ENCODE measurements at regions not wholly inside any gene's neighbourhood (a gene's known extent, or its start where the extent isn't known, plus 50 kb on each side); places are given as distances from the start of the nearest gene placed in this dataset.

GRCh38 chr18:76080430-76080829 lies 414.6 kb downstream of the ZNF516 start:
- Histone ChIP-seq H3K4me3 (ENCODE audit: control insufficient read depth in 1 of 7, extremely low read depth in 1 of 7, insufficient read depth in 4 of 7, low read depth in 2 of 7, low read length in 6 of 7) (no peak overlapping the region), H3K4me1 (ENCODE audit: control extremely low read depth in 1 of 4, control insufficient read depth in 4 of 4, insufficient read depth in 4 of 4, low read length in 3 of 4) (no peaks in the 10 kb centered on the region), H3K27me3 (replicated peaks in 2 of 5; ENCODE audit: control insufficient read depth in 4 of 5, insufficient read depth in 5 of 5, low read length in 4 of 5) (no peaks in the 10 kb centered on the region), H3K36me3 (ENCODE audit: control insufficient read depth in 4 of 4, insufficient read depth in 4 of 4, low read length in 3 of 4) (no peaks in the 10 kb centered on the region), H3K9me3 (ENCODE audit: control extremely low read depth in 1 of 5, control insufficient read depth in 4 of 5, insufficient read depth in 2 of 5, low read depth in 1 of 5, low read length in 4 of 5) (peaks cover 0 to 3% (median 0%) of the 10 kb centered on the region in 5 experiments), H3K27ac (ENCODE audit: insufficient read depth in 1 of 2, low read depth in 1 of 2, low read length in 2 of 2, poor library complexity in 1 of 2, severe bottlenecking in 2 of 2) (no peak overlapping the region)
- DNase-seq: no peak
- WGBS (ENCODE audit: insufficient coverage): 98% methylated on average over 4 of the region's 9 CpGs
- ChIA-PET CTCF (no interaction called here), POLR2A (no interaction called here)

DNA sequence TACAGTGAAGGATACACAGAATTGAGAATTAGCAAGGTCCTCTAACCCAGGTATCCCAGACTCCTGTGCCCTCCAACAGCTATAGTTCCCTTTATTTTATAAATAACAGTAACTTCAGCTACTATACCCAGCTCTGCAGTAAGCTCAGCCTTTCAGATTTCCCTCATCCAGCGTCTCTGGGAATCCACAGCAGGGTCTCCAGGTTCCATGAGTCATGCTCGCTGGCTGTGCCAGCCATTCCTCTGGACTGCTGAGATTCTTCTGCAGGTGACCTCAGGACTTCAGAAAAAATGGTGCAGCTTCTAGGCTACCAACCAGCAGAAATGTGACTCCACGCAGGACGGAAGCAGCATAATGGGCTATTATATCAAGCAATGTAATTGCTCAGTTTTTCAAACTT lies 419.3 kb downstream of the ZNF516 start:
- Histone ChIP-seq H3K4me1 (ENCODE audit: control extremely low read depth in 1 of 4, control insufficient read depth in 4 of 4, insufficient read depth in 4 of 4, low read length in 3 of 4) (no peaks in the 10 kb centered on the region), H3K36me3 (ENCODE audit: control insufficient read depth in 4 of 4, insufficient read depth in 4 of 4, low read length in 3 of 4) (no peaks in the 10 kb centered on the region), H3K9me3 (ENCODE audit: control extremely low read depth in 1 of 5, control insufficient read depth in 4 of 5, insufficient read depth in 2 of 5, low read depth in 1 of 5, low read length in 4 of 5) (no peaks in the 10 kb centered on the region), H3K27me3 (replicated peaks in 2 of 5; ENCODE audit: control insufficient read depth in 4 of 5, insufficient read depth in 5 of 5, low read length in 4 of 5) (no peaks in the 10 kb centered on the region), H3K4me3 (ENCODE audit: control insufficient read depth in 1 of 7, extremely low read depth in 1 of 7, insufficient read depth in 4 of 7, low read depth in 2 of 7, low read length in 6 of 7) (no peak overlapping the region), H3K27ac (ENCODE audit: insufficient read depth in 1 of 2, low read depth in 1 of 2, low read length in 2 of 2, poor library complexity in 1 of 2, severe bottlenecking in 2 of 2) (no peak overlapping the region)
- DNase-seq: no peak
- 100% methylated on average over 4 of the region's 4 CpGs for WGBS (ENCODE audit: insufficient coverage)
- ChIA-PET POLR2A (no interaction called here), CTCF (no interaction called here)

GRCh38 chr18:76064998-76065397 lies 430.0 kb downstream of the ZNF516 start:
- CTCF ChIA-PET: no interaction called here
- WGBS (ENCODE audit: insufficient coverage): 39% methylated on average over 6 of the region's 6 CpGs

DNA sequence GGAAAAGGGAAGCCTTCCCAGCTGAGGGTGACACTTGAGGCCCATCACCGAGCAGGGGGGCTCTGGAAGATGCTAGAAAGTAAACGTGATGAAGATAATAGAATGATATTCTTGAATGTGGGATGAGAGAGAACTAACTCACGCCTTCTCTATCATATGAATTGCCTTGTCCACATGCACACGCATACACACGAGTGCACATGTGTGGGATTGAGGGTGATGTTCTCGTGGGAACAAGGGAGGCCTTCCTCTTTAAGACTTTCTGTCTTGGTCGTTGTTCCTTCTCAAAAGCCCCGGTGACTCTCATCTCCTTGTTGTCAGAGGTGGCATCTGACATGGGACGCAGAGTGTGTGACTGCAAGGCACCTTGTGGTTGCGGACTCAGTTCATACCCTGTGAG lies 436.9 kb downstream of the ZNF516 start:
- ChIA-PET CTCF (no interaction called here), POLR2A (no interaction called here)
- DNase-seq: no peak
- no peak overlapping the region for H3K4me3 ChIP-seq (ENCODE audit: control insufficient read depth in 1 of 7, extremely low read depth in 1 of 7, insufficient read depth in 4 of 7, low read depth in 2 of 7, low read length in 6 of 7)
- H3K4me1 ChIP-seq (ENCODE audit: control extremely low read depth in 1 of 4, control insufficient read depth in 4 of 4, insufficient read depth in 4 of 4, low read length in 3 of 4): no peaks in the 10 kb centered on the region
- no peaks in the 10 kb centered on the region for H3K36me3 ChIP-seq (ENCODE audit: control insufficient read depth in 4 of 4, insufficient read depth in 4 of 4, low read length in 3 of 4)
- no peak overlapping the region for H3K27ac ChIP-seq (ENCODE audit: insufficient read depth in 1 of 2, low read depth in 1 of 2, low read length in 2 of 2, poor library complexity in 1 of 2, severe bottlenecking in 2 of 2)
- no peaks in the 10 kb centered on the region for H3K9me3 ChIP-seq (ENCODE audit: control extremely low read depth in 1 of 5, control insufficient read depth in 4 of 5, insufficient read depth in 2 of 5, low read depth in 1 of 5, low read length in 4 of 5)
- no peaks in the 10 kb centered on the region for H3K27me3 ChIP-seq (replicated peaks in 2 of 5; ENCODE audit: control insufficient read depth in 4 of 5, insufficient read depth in 5 of 5, low read length in 4 of 5)
- WGBS (ENCODE audit: insufficient coverage): 95% methylated on average over 5 of the region's 10 CpGs

More at GRCh38 chr18:76064998-76065397, 430.0 kb downstream of the ZNF516 start:
- peaks cover 0 to 1% (median 0%) of the 10 kb centered on the region in 5 experiments for H3K9me3 ChIP-seq (ENCODE audit: control extremely low read depth in 1 of 5, control insufficient read depth in 4 of 5, insufficient read depth in 2 of 5, low read depth in 1 of 5, low read length in 4 of 5)
- H3K27me3 ChIP-seq (replicated peaks in 2 of 5; ENCODE audit: control insufficient read depth in 4 of 5, insufficient read depth in 5 of 5, low read length in 4 of 5): no peaks in the 10 kb centered on the region
- no peaks in the 10 kb centered on the region for H3K36me3 ChIP-seq (ENCODE audit: control insufficient read depth in 4 of 4, insufficient read depth in 4 of 4, low read length in 3 of 4)
- POLR2A ChIA-PET: no interaction called here
- H3K4me1 ChIP-seq (ENCODE audit: control extremely low read depth in 1 of 4, control insufficient read depth in 4 of 4, insufficient read depth in 4 of 4, low read length in 3 of 4): no peaks in the 10 kb centered on the region
- no peak overlapping the region for H3K4me3 ChIP-seq (ENCODE audit: control insufficient read depth in 1 of 7, extremely low read depth in 1 of 7, insufficient read depth in 4 of 7, low read depth in 2 of 7, low read length in 6 of 7)
- no peak overlapping the region for H3K27ac ChIP-seq (ENCODE audit: insufficient read depth in 1 of 2, low read depth in 1 of 2, low read length in 2 of 2, poor library complexity in 1 of 2, severe bottlenecking in 2 of 2)
- DNase-seq: no peak

DNA sequence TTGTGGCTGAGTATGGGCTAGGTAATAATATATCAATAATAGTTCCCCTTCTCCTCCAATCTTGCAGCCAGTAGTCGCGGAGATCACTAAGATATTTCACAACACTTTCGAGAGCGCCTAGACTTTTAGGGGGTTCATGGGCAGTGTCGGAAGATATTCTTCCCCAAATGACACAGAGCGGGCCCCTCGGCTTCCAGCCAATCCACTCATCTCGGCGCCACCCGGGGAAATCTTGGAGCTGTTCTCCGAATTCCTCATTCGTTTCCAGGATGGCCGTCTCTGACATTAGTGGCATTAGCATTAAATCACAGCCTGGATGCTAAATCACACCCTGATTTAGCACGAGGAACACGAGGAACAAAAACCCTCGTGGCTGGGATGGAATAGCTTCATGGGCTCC lies 437.7 kb downstream of the ZNF516 start:
- 92% methylated on average over 16 of the region's 16 CpGs for WGBS (ENCODE audit: insufficient coverage)
- ChIA-PET CTCF (no interaction called here), POLR2A (no interaction called here)
- no peak for DNase-seq
- H3K36me3 ChIP-seq (ENCODE audit: control insufficient read depth in 4 of 4, insufficient read depth in 4 of 4, low read length in 3 of 4): no peaks in the 10 kb centered on the region
- H3K4me1 ChIP-seq (ENCODE audit: control extremely low read depth in 1 of 4, control insufficient read depth in 4 of 4, insufficient read depth in 4 of 4, low read length in 3 of 4): no peaks in the 10 kb centered on the region
- H3K4me3 ChIP-seq (ENCODE audit: control insufficient read depth in 1 of 7, extremely low read depth in 1 of 7, insufficient read depth in 4 of 7, low read depth in 2 of 7, low read length in 6 of 7): no peak overlapping the region
- H3K27ac ChIP-seq (ENCODE audit: insufficient read depth in 1 of 2, low read depth in 1 of 2, low read length in 2 of 2, poor library complexity in 1 of 2, severe bottlenecking in 2 of 2): no peak overlapping the region
- H3K27me3 ChIP-seq (replicated peaks in 2 of 5; ENCODE audit: control insufficient read depth in 4 of 5, insufficient read depth in 5 of 5, low read length in 4 of 5): no peaks in the 10 kb centered on the region
- H3K9me3 ChIP-seq (ENCODE audit: control extremely low read depth in 1 of 5, control insufficient read depth in 4 of 5, insufficient read depth in 2 of 5, low read depth in 1 of 5, low read length in 4 of 5): no peaks in the 10 kb centered on the region

DNA sequence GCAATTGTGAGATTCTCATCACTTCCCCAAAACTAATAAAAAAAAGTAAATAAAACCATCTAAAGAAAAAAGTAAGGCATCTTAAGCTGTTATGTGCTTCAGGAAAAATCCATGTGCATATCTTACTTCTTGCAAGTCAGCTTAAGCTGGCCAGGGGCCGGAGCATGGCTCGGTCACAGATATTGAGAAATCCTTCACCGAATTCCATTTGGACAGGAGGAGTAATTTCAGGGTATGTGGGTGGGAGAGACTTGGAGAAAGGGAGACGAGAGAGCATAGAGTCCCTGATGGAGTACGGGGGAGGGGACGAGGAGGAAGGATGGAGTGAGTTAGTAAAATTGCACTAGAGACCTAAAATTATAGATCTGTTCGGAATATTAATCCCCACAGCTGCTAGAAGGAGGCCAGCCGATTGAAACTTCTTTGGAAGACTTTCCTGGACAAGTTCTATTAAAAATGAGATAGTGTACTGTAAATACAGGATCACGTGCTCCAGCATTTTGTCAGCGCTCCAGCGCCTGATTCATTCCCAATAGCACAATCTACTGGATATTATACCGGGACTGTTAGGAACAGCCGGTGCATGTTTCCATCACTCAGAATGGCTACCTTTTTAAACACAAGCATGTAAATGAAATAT lies 438.5 kb downstream of the ZNF516 start:
- Histone ChIP-seq H3K36me3 (ENCODE audit: control insufficient read depth in 4 of 4, insufficient read depth in 4 of 4, low read length in 3 of 4) (no peaks in the 10 kb centered on the region), H3K9me3 (ENCODE audit: control extremely low read depth in 1 of 5, control insufficient read depth in 4 of 5, insufficient read depth in 2 of 5, low read depth in 1 of 5, low read length in 4 of 5) (no peaks in the 10 kb centered on the region), H3K27ac (ENCODE audit: insufficient read depth in 1 of 2, low read depth in 1 of 2, low read length in 2 of 2, poor library complexity in 1 of 2, severe bottlenecking in 2 of 2) (no peak overlapping the region), H3K4me1 (ENCODE audit: control extremely low read depth in 1 of 4, control insufficient read depth in 4 of 4, insufficient read depth in 4 of 4, low read length in 3 of 4) (no peaks in the 10 kb centered on the region), H3K27me3 (replicated peaks in 2 of 5; ENCODE audit: control insufficient read depth in 4 of 5, insufficient read depth in 5 of 5, low read length in 4 of 5) (no peaks in the 10 kb centered on the region), H3K4me3 (ENCODE audit: control insufficient read depth in 1 of 7, extremely low read depth in 1 of 7, insufficient read depth in 4 of 7, low read depth in 2 of 7, low read length in 6 of 7) (no peak overlapping the region)
- POLR2A ChIA-PET: no interaction called here
- no peak for DNase-seq
- CTCF ChIA-PET: no interaction called here
- 93% methylated on average over 13 of the region's 13 CpGs for WGBS (ENCODE audit: insufficient coverage)

- H3K27ac ChIP-seq (ENCODE audit: insufficient read depth in 1 of 2, low read depth in 1 of 2, low read length in 2 of 2, poor library complexity in 1 of 2, severe bottlenecking in 2 of 2): no peak overlapping the region
- 95% methylated on average over 9 of the region's 9 CpGs for WGBS (ENCODE audit: insufficient coverage)
- DNase-seq: no peak
- H3K27me3 ChIP-seq (replicated peaks in 2 of 5; ENCODE audit: control insufficient read depth in 4 of 5, insufficient read depth in 5 of 5, low read length in 4 of 5): no peaks in the 10 kb centered on the region
- no peaks in the 10 kb centered on the region for H3K4me1 ChIP-seq (ENCODE audit: control extremely low read depth in 1 of 4, control insufficient read depth in 4 of 4, insufficient read depth in 4 of 4, low read length in 3 of 4)
- POLR2A ChIA-PET: no interaction called here
- CTCF ChIA-PET: no interaction called here
- H3K9me3 ChIP-seq (ENCODE audit: control extremely low read depth in 1 of 5, control insufficient read depth in 4 of 5, insufficient read depth in 2 of 5, low read depth in 1 of 5, low read length in 4 of 5): no peaks in the 10 kb centered on the region
- no peak overlapping the region for H3K4me3 ChIP-seq (ENCODE audit: control insufficient read depth in 1 of 7, extremely low read depth in 1 of 7, insufficient read depth in 4 of 7, low read depth in 2 of 7, low read length in 6 of 7)
- no peaks in the 10 kb centered on the region for H3K36me3 ChIP-seq (ENCODE audit: control insufficient read depth in 4 of 4, insufficient read depth in 4 of 4, low read length in 3 of 4)
Observed at GRCh38 chr18:76055578-76055977, 439.5 kb downstream of the ZNF516 start.

Measured in common myeloid progenitor, CD34-positive (primary cell).